ENCODE measurements at regions not wholly inside any gene's neighbourhood (a gene's known extent, or its start where the extent isn't known, plus 50 kb on each side); places are given as distances from the start of the nearest gene placed in this dataset.

GRCh38 chr4:63349674-63350025, 1059.6 kb downstream of the TECRL start:
- H3K4me3 ChIP-seq = no peak overlapping the region
- peaks cover 14 to 33% of the 10 kb centered on the region in 2 donors for H3K9me3 ChIP-seq
- no peak for DNase-seq (ENCODE audit: low spot score in 2 of 2)
- intact Hi-C loops (cut with DNase I; ENCODE audit: low total_unique reads) = no loop called here
- H3K27ac ChIP-seq = no peak overlapping the region
- no peaks in the 10 kb centered on the region for H3K27me3 ChIP-seq
- no peaks in the 10 kb centered on the region for H3K4me1 ChIP-seq
- TF ChIP-seq CTCF (IDR thresholded peaks at IDR 0.05) = no peak
- no peak for TF ChIP-seq POLR2AphosphoS5 (IDR thresholded peaks at IDR 0.05)
- TF ChIP-seq POLR2A (IDR thresholded peaks at IDR 0.05) = no peak
- no peaks in the 10 kb centered on the region for H3K36me3 ChIP-seq

GRCh38 chr4:63348735-63349673, 1060.2 kb downstream of the TECRL start:
- H3K27ac ChIP-seq = no peak overlapping the region
- TF ChIP-seq CTCF (IDR thresholded peaks at IDR 0.05) (no peak), POLR2A (IDR thresholded peaks at IDR 0.05) (no peak), POLR2AphosphoS5 (IDR thresholded peaks at IDR 0.05) (no peak)
- H3K4me3 ChIP-seq = no peak overlapping the region
- intact Hi-C loops (cut with DNase I; ENCODE audit: low total_unique reads) = no loop called here
- no peaks in the 10 kb centered on the region for H3K4me1 ChIP-seq
- H3K9me3 ChIP-seq = peaks cover 14 to 40% of the 10 kb centered on the region in 2 donors
- H3K27me3 ChIP-seq = no peaks in the 10 kb centered on the region
- no peak for DNase-seq (ENCODE audit: low spot score in 2 of 2)
- no peaks in the 10 kb centered on the region for H3K36me3 ChIP-seq

- DNase-seq (ENCODE audit: low spot score in 2 of 2) = no peak
- peaks cover 0 to 29% of the 10 kb centered on the region in 2 donors for H3K9me3 ChIP-seq
- TF ChIP-seq POLR2A (IDR thresholded peaks at IDR 0.05) (no peak), CTCF (IDR thresholded peaks at IDR 0.05) (no peak), POLR2AphosphoS5 (IDR thresholded peaks at IDR 0.05) (no peak)
- intact Hi-C loops (cut with DNase I; ENCODE audit: low total_unique reads) = no loop called here
- no peaks in the 10 kb centered on the region for H3K4me1 ChIP-seq
- H3K36me3 ChIP-seq = no peaks in the 10 kb centered on the region
- H3K27ac ChIP-seq = no peak overlapping the region
- no peaks in the 10 kb centered on the region for H3K27me3 ChIP-seq
- no peak overlapping the region for H3K4me3 ChIP-seq
Measured at GRCh38 chr4:63325140-63325539, 1084.1 kb downstream of the TECRL start.

DNA sequence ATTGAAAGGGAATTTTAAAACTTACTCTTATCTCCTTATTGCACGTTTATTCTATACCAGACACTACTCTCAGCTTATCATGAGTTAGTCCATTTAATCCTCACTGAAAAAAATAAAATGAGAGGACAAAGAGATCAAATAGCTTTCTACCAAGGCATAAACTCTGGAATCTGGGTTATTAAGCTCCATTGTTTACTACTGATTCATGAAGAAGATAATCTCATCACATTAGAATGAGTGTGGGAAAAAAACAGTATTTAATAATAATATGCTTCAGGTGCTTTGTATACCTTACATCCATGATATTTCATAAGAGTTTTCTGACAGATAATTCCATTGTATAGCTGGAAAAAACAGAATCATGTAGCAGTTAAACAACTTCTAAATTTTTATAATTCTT, 1092.6 kb downstream of the TECRL start:
- intact Hi-C loops (cut with DNase I; ENCODE audit: low total_unique reads) = no loop called here
- DNase-seq (ENCODE audit: low spot score in 2 of 2) = no peak
- Histone ChIP-seq H3K9me3 (no peaks in the 10 kb centered on the region), H3K4me1 (no peaks in the 10 kb centered on the region), H3K27ac (no peak overlapping the region), H3K27me3 (no peaks in the 10 kb centered on the region), H3K4me3 (no peak overlapping the region), H3K36me3 (no peaks in the 10 kb centered on the region)
- TF ChIP-seq POLR2AphosphoS5 (IDR thresholded peaks at IDR 0.05) = no peak

DNA sequence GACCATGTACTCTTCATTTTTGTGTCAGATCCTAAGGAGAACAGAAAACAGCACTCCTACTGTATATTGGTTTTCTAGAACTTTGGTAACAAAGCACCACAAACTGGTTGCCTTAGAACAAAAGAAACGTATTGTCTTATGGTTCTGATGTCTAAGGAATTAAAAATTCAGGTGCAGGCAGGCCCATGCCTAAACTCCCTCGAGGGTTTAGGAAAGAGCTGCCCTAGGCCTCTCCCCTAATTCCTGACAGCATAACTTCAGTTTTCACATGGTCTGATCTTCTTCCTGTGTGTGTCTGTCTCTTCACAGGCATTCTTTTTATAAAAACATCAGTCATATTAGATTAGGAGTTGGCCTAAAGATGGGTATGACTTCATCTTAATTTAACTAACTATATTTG, 1093.6 kb downstream of the TECRL start:
- TF ChIP-seq POLR2A (IDR thresholded peaks at IDR 0.05) (no peak), POLR2AphosphoS5 (IDR thresholded peaks at IDR 0.05) (no peak), CTCF (IDR thresholded peaks at IDR 0.05) (no peak)
- DNase-seq (ENCODE audit: low spot score in 2 of 2) = no peak
- H3K36me3 ChIP-seq = no peaks in the 10 kb centered on the region

More for the DNA sequence above, 1093.6 kb downstream of the TECRL start:
- intact Hi-C loops (cut with DNase I; ENCODE audit: low total_unique reads) = no loop called here
- no peaks in the 10 kb centered on the region for H3K27me3 ChIP-seq
- H3K4me1 ChIP-seq = no peaks in the 10 kb centered on the region
- no peak overlapping the region for H3K4me3 ChIP-seq
- H3K27ac ChIP-seq = no peak overlapping the region
- H3K9me3 ChIP-seq = no peaks in the 10 kb centered on the region
